ENCODE measurements at regions not wholly inside any gene's neighbourhood (a gene's known extent, or its start where the extent isn't known, plus 50 kb on each side); places are given as distances from the start of the nearest gene placed in this dataset.

- Histone ChIP-seq H3K4me3 (no peak overlapping the region), H3K4me1 (peaks cover 8% of the 10 kb centered on the region), H3K27me3 (no peaks in the 10 kb centered on the region), H3K36me3 (no peaks in the 10 kb centered on the region), H3K9ac (no peak overlapping the region), H3K79me2 (ENCODE audit: low read depth) (no peaks in the 10 kb centered on the region), H3K9me3 (ENCODE audit: low read depth) (no peaks in the 10 kb centered on the region), H2AFZ (replicated peaks) (no peak overlapping the region), H3K27ac (no peak overlapping the region), H3K4me2 (no peak overlapping the region), H3F3A (ENCODE audit: low read depth) (peaks cover 5% of the 10 kb centered on the region), H4K20me1 (ENCODE audit: low read depth) (no peaks in the 10 kb centered on the region)
- Mint-ChIP-seq H3K27me3 (ENCODE audit: insufficient read depth, low read depth) (peaks cover 4% of the 10 kb centered on the region), H3K27ac (no peak overlapping the region), H3K4me1 (peaks cover 27% of the 10 kb centered on the region), H3K4me3 (no peak overlapping the region), H3K9me3 (no peaks in the 10 kb centered on the region), H3K36me3 (no peaks in the 10 kb centered on the region)
- DNase-seq (ENCODE audit: low spot score): no peak
- TF ChIP-seq EZH2 (IDR thresholded peaks at IDR 0.05) (no peak), EZH2phosphoT487 (IDR thresholded peaks at IDR 0.05) (no peak), CTCF (IDR thresholded peaks at IDR 0.05) (no peak)
Observed at GRCh38 chr11:134716582-134716981, 304.5 kb upstream of the B3GAT1 start.

- no peaks in the 10 kb centered on the region for H3K36me3 ChIP-seq
- H3K79me2 ChIP-seq (ENCODE audit: low read depth): no peaks in the 10 kb centered on the region
- no peaks in the 10 kb centered on the region for H3K9me3 ChIP-seq (ENCODE audit: low read depth)
- DNase-seq (ENCODE audit: low spot score): no peak
- H3K9ac ChIP-seq: no peak overlapping the region
- no peaks in the 10 kb centered on the region for H3K36me3 Mint-ChIP-seq
- H3K27me3 ChIP-seq: no peaks in the 10 kb centered on the region
- H3K4me1 ChIP-seq: peaks cover 16% of the 10 kb centered on the region
- no peaks in the 10 kb centered on the region for H4K20me1 ChIP-seq (ENCODE audit: low read depth)
- no peaks in the 10 kb centered on the region for H3K9me3 Mint-ChIP-seq
- no peak overlapping the region for H2AFZ ChIP-seq (replicated peaks)
- H3K27ac Mint-ChIP-seq: no peak overlapping the region
- no peak overlapping the region for H3K27ac ChIP-seq
- no peak overlapping the region for H3K4me3 Mint-ChIP-seq
- H3K4me1 Mint-ChIP-seq: peaks cover 33% of the 10 kb centered on the region
- H3K27me3 Mint-ChIP-seq (ENCODE audit: insufficient read depth, low read depth): peaks cover 2% of the 10 kb centered on the region
- TF ChIP-seq CTCF (IDR thresholded peaks at IDR 0.05) (no peak), EZH2 (IDR thresholded peaks at IDR 0.05) (no peak)
- peaks cover 16% of the 10 kb centered on the region for H3F3A ChIP-seq (ENCODE audit: low read depth)
- no peak overlapping the region for H3K4me3 ChIP-seq
- H3K4me2 ChIP-seq: no peak overlapping the region
Observed at GRCh38 chr11:134714021-134714656, 302.1 kb upstream of the B3GAT1 start.

GRCh38 chr11:134712228-134713145 is 300.4 kb upstream of the B3GAT1 start:
- Histone ChIP-seq H3K9ac (no peak overlapping the region), H3K36me3 (no peaks in the 10 kb centered on the region), H3K27ac (no peak overlapping the region), H3F3A (ENCODE audit: low read depth) (peaks cover 16% of the 10 kb centered on the region), H4K20me1 (ENCODE audit: low read depth) (no peaks in the 10 kb centered on the region), H3K27me3 (no peaks in the 10 kb centered on the region), H3K4me1 (peaks cover 16% of the 10 kb centered on the region), H3K79me2 (ENCODE audit: low read depth) (no peaks in the 10 kb centered on the region), H3K4me3 (no peak overlapping the region), H2AFZ (replicated peaks) (no peak overlapping the region), H3K4me2 (peak overlapping the region; percentile 58), H3K9me3 (ENCODE audit: low read depth) (no peaks in the 10 kb centered on the region)
- H3K4me3 Mint-ChIP-seq: no peak overlapping the region
- TF ChIP-seq EZH2 (IDR thresholded peaks at IDR 0.05) (no peak), CTCF (IDR thresholded peaks at IDR 0.05) (no peak), EZH2phosphoT487 (IDR thresholded peaks at IDR 0.05) (no peak)
- H3K4me1 Mint-ChIP-seq: peaks cover 33% of the 10 kb centered on the region
- H3K9me3 Mint-ChIP-seq: no peaks in the 10 kb centered on the region
- H3K36me3 Mint-ChIP-seq: no peaks in the 10 kb centered on the region
- peaks cover 2% of the 10 kb centered on the region for H3K27me3 Mint-ChIP-seq (ENCODE audit: insufficient read depth, low read depth)
- no peak for DNase-seq (ENCODE audit: low spot score)
- no peak overlapping the region for H3K27ac Mint-ChIP-seq
